ENCODE measurements at regions not wholly inside any gene's neighbourhood (a gene's known extent, or its start where the extent isn't known, plus 50 kb on each side); places are given as distances from the start of the nearest gene placed in this dataset.

DNA sequence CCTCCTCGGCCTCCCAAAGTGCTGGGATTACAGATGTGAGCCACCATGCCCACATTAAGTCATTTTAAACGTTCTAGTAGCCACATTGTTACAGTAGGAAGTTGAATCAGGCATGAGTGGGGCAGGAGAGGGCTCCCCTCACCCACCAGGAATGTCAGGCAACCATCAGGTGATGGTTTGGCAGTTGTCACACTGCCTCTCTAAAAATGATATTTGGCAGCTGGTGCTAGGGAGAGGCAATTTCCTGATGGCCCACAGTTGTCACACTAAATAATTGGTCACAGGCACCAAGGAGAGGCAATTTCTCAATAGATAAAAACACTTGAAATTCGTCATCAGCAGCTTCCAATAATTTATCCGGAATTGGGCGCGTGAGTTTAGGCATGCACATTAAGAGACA is 79.2 kb upstream of the ABHD2 start:
- no peak overlapping the region for H3K27ac ChIP-seq (ENCODE audit: control insufficient read depth, insufficient read depth)
- in situ Hi-C loops (cut with MboI), result no loop called here
- ATAC-seq (no peak), FAIRE-seq (no peak), DNase-seq (ENCODE audit: low read depth, low spot score) (no peak)
- ChIA-PET SMC1A (ENCODE audit: uncharacterized antibody, unreplicated experiment) (interaction anchor here (1.5 kb wide), 1 partner anchor 310 kb away, joined by 3 read pairs; no protein-coding TSS in a partner anchor), RAD21 (ENCODE audit: unreplicated experiment) (no interaction called here), POLR2A (no interaction called here), CTCF (interaction anchor here (2.7 kb wide), 1 partner anchor 104 kb away, joined by 12 read pairs; no protein-coding TSS in a partner anchor)
- H3K9me3 ChIP-seq (replicated peaks; ENCODE audit: control insufficient read depth, insufficient read depth, low read length), result no peaks in the 10 kb centered on the region
- H3K36me3 ChIP-seq (ENCODE audit: control insufficient read depth in 2 of 2, insufficient read depth in 2 of 2, low read length in 1 of 2), result no peaks in the 10 kb centered on the region
- no peaks in the 10 kb centered on the region for H3K79me2 ChIP-seq (ENCODE audit: control insufficient read depth, insufficient read depth, low read length)
- H3K9ac ChIP-seq (ENCODE audit: control insufficient read depth, insufficient read depth, low read length), result no peak overlapping the region
- WGBS (ENCODE audit: insufficient coverage, insufficient replicate concordance, low lambda C conversion rate, missing lambda C conversion rate), result 46% methylated on average over 6 of the region's 6 CpGs
- H3K27me3 ChIP-seq (replicated peaks in 1 of 2; ENCODE audit: control insufficient read depth in 2 of 2, insufficient read depth in 2 of 2, low read length in 1 of 2), result peaks cover 0 to 1% of the 10 kb centered on the region in 2 experiments; a peak in 1 of 4 replicates
- H3K4me1 ChIP-seq (ENCODE audit: control insufficient read depth, insufficient read depth, low read length), result no peaks in the 10 kb centered on the region
- intact Hi-C loops (cut with micrococcal nuclease; ENCODE audit: unreplicated experiment), result no loop called here
- no peak overlapping the region for H3K4me2 ChIP-seq (ENCODE audit: control insufficient read depth, insufficient read depth)
- H4K20me1 ChIP-seq (ENCODE audit: control insufficient read depth, insufficient read depth), result no peaks in the 10 kb centered on the region
- H2AFZ ChIP-seq (ENCODE audit: control insufficient read depth, low read depth, low read length), result no peak overlapping the region
- no peak overlapping the region for H3K4me3 ChIP-seq
- no TSS peak for BruUV-seq (replicated peaks)
- TF ChIP-seq CBFB (IDR thresholded peaks at IDR 0.05; ENCODE audit: low read depth) (no peak), WRNIP1 (IDR thresholded peaks at IDR 0.05; ENCODE audit: borderline replicate concordance, low read depth, low read length) (no peak), SUPT20H (IDR thresholded peaks at IDR 0.05; ENCODE audit: borderline replicate concordance, control insufficient read depth, low read depth, low read length) (no peak), ATF7 (IDR thresholded peaks at IDR 0.05; ENCODE audit: low read depth) (no peak), POLR2AphosphoS2 (IDR thresholded peaks at IDR 0.05; ENCODE audit: low read depth, low read length) (no peak), LARP7 (IDR thresholded peaks at IDR 0.05) (no peak), CREB1 (IDR thresholded peaks at IDR 0.05; ENCODE audit: low read depth) (no peak), SREBF1 (IDR thresholded peaks at IDR 0.05; ENCODE audit: low read length) (no peak), SMAD5 (IDR thresholded peaks at IDR 0.05; ENCODE audit: low read depth) (no peak), ZSCAN29 (IDR thresholded peaks at IDR 0.05) (no peak), BCL11A (IDR thresholded peaks at IDR 0.05; ENCODE audit: low read depth, low read length) (no peak), NFYB (IDR thresholded peaks at IDR 0.05; ENCODE audit: insufficient read depth, low read depth, low read length) (no peak), RB1 (IDR thresholded peaks at IDR 0.05; ENCODE audit: borderline replicate concordance) (no peak), EP300 (IDR thresholded peaks at IDR 0.05; ENCODE audit: borderline replicate concordance in 1 of 2, control insufficient read depth in 1 of 2, low read depth in 2 of 2, low read length in 2 of 2) (no peak), KDM1A (IDR thresholded peaks at IDR 0.05; ENCODE audit: borderline replicate concordance) (no peak)
- TF ChIP-seq, protein P1, sequence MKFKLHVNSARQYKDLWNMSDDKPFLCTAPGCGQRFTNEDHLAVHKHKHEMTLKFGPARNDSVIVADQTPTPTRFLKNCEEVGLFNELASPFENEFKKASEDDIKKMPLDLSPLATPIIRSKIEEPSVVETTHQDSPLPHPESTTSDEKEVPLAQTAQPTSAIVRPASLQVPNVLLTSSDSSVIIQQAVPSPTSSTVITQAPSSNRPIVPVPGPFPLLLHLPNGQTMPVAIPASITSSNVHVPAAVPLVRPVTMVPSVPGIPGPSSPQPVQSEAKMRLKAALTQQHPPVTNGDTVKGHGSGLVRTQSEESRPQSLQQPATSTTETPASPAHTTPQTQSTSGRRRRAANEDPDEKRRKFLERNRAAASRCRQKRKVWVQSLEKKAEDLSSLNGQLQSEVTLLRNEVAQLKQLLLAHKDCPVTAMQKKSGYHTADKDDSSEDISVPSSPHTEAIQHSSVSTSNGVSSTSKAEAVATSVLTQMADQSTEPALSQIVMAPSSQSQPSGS (IDR thresholded peaks at IDR 0.05; ENCODE audit: low read length), result no peak
- TF ChIP-seq, protein P2, sequence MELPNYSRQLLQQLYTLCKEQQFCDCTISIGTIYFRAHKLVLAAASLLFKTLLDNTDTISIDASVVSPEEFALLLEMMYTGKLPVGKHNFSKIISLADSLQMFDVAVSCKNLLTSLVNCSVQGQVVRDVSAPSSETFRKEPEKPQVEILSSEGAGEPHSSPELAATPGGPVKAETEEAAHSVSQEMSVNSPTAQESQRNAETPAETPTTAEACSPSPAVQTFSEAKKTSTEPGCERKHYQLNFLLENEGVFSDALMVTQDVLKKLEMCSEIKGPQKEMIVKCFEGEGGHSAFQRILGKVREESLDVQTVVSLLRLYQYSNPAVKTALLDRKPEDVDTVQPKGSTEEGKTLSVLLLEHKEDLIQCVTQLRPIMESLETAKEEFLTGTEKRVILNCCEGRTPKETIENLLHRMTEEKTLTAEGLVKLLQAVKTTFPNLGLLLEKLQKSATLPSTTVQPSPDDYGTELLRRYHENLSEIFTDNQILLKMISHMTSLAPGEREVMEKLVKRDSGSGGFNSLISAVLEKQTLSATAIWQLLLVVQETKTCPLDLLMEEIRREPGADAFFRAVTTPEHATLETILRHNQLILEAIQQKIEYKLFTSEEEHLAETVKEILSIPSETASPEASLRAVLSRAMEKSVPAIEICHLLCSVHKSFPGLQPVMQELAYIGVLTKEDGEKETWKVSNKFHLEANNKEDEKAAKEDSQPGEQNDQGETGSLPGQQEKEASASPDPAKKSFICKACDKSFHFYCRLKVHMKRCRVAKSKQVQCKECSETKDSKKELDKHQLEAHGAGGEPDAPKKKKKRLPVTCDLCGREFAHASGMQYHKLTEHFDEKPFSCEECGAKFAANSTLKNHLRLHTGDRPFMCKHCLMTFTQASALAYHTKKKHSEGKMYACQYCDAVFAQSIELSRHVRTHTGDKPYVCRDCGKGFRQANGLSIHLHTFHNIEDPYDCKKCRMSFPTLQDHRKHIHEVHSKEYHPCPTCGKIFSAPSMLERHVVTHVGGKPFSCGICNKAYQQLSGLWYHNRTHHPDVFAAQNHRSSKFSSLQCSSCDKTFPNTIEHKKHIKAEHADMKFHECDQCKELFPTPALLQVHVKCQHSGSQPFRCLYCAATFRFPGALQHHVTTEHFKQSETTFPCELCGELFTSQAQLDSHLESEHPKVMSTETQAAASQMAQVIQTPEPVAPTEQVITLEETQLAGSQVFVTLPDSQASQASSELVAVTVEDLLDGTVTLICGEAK (IDR thresholded peaks at IDR 0.05; ENCODE audit: borderline replicate concordance), result no peak
- TF ChIP-seq, protein P3, sequence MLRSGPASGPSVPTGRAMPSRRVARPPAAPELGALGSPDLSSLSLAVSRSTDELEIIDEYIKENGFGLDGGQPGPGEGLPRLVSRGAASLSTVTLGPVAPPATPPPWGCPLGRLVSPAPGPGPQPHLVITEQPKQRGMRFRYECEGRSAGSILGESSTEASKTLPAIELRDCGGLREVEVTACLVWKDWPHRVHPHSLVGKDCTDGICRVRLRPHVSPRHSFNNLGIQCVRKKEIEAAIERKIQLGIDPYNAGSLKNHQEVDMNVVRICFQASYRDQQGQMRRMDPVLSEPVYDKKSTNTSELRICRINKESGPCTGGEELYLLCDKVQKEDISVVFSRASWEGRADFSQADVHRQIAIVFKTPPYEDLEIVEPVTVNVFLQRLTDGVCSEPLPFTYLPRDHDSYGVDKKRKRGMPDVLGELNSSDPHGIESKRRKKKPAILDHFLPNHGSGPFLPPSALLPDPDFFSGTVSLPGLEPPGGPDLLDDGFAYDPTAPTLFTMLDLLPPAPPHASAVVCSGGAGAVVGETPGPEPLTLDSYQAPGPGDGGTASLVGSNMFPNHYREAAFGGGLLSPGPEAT (IDR thresholded peaks at IDR 0.05; ENCODE audit: low read depth), result no peak
- TF ChIP-seq, protein P4, sequence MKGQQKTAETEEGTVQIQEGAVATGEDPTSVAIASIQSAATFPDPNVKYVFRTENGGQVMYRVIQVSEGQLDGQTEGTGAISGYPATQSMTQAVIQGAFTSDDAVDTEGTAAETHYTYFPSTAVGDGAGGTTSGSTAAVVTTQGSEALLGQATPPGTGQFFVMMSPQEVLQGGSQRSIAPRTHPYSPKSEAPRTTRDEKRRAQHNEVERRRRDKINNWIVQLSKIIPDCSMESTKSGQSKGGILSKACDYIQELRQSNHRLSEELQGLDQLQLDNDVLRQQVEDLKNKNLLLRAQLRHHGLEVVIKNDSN (IDR thresholded peaks at IDR 0.05; ENCODE audit: borderline replicate concordance, extremely low read length, insufficient read depth, low read depth, low read length), result no peak

All from GM12878 (cell line).